A673 (cell line): ENCODE measurements at regions not wholly inside any gene's neighbourhood (a gene's known extent, or its start where the extent isn't known, plus 50 kb on each side); places are given as distances from the start of the nearest gene placed in this dataset.

ENCODE experiments used
- CTCF ChIP-seq: fragments of 300-800, 200-600 bp; sonication (generic); conservative IDR thresholded peaks from 2 replicates; pipeline ENCODE4 v1.5.1; 2017; ENCODE audit warnings: low read depth, mild to moderate bottlenecking, antibody characterized with exemption, low read length, moderate library complexity, mixed read lengths
- EZH2 ChIP-seq: fragments of 200-600 bp; sonication (generic); IDR thresholded peaks from 2 replicates; pipeline ENCODE4 v1.6.1; 2017; ENCODE audit warnings: borderline replicate concordance, low read depth, mild to moderate bottlenecking, mixed read lengths, antibody characterized with exemption, low read length; ENCODE audit not compliant: poor library complexity, severe bottlenecking

GRCh38 chr10:21083861-21084260 is 186.8 kb upstream of the NEBL start:
- TF ChIP-seq CTCF: no peak
- no peak for TF ChIP-seq EZH2
